A673 (cell line): ENCODE measurements at regions not wholly inside any gene's neighbourhood (a gene's known extent, or its start where the extent isn't known, plus 50 kb on each side); places are given as distances from the start of the nearest gene placed in this dataset.

ENCODE experiments used
- BruUV-seq: library from RNA; stranded (reverse); fragments of 400-500 nt; replicated peaks from 2 replicates; lab custom pipeline; 2021; lab: Mats Ljungman, UMichigan
- CTCF ChIA-PET: fragments of 300-600 bp; sonication (Branson Sonifier 250); formaldehyde crosslinking; loops from one replicate; lab custom pipeline; 2022; ENCODE audit warnings: antibody characterized with exemption; lab: Charles Lee
- POLR2A ChIA-PET: fragments of 300-600 bp; sonication (Branson Sonifier 250); formaldehyde crosslinking; loops from one replicate; lab custom pipeline; 2022; ENCODE audit warnings: antibody characterized with exemption; ENCODE audit not compliant: low non-redundant PET; lab: Charles Lee
- DNase-seq: peaks from one replicate; pipeline ENCODE4 v3.0.0-alpha.2; 2015; ENCODE audit warnings: low spot score
- H3K27ac ChIP-seq: fragments of 200-600 bp; sonication (generic); 2 replicates; pipeline ENCODE4 v1.5.1; 2016; ENCODE audit warnings: mixed run types, low read depth, mild to moderate bottlenecking, mixed read lengths, antibody characterized with exemption, low read length; ENCODE audit not compliant: poor library complexity, severe bottlenecking
- H3K27me3 ChIP-seq: fragments of 200-600 bp; sonication (generic); replicated peaks from 2 replicates; pipeline ENCODE4 v1.6.1; 2017; ENCODE audit warnings: mixed run types, low read depth, mild to moderate bottlenecking, mixed read lengths, antibody characterized with exemption, low read length; ENCODE audit not compliant: insufficient read depth, poor library complexity
- H3K36me3 ChIP-seq: fragments of 200-600 bp; sonication (generic); 2 replicates; pipeline ENCODE4 v1.6.1; 2016; ENCODE audit warnings: mixed run types, mild to moderate bottlenecking, mixed read lengths, antibody characterized with exemption, low read length; ENCODE audit not compliant: insufficient read depth, poor library complexity, severe bottlenecking
- H3K4me1 ChIP-seq: fragments of 200-600 bp; sonication (generic); 2 replicates; pipeline ENCODE4 v1.6.1; 2017; ENCODE audit warnings: mixed run types, mild to moderate bottlenecking, mixed read lengths, antibody characterized with exemption, low read length; ENCODE audit not compliant: insufficient read depth, poor library complexity, severe bottlenecking
- H3K4me3 ChIP-seq: fragments of 200-600 bp; sonication (generic); 2 replicates; pipeline ENCODE4 v1.5.1; 2016; ENCODE audit warnings: low read depth, mixed run types, mild to moderate bottlenecking, mixed read lengths, low read length; ENCODE audit not compliant: poor library complexity, severe bottlenecking
- H3K9me3 ChIP-seq: fragments of 200-600 bp; sonication (generic); 2 replicates; pipeline ENCODE4 v1.6.1; 2016; ENCODE audit warnings: mixed run types, low read depth, mild to moderate bottlenecking, mixed read lengths, antibody characterized with exemption, low read length; ENCODE audit not compliant: poor library complexity, severe bottlenecking
- EZH2 ChIP-seq: fragments of 200-600 bp; sonication (generic); IDR thresholded peaks from 2 replicates; pipeline ENCODE4 v1.6.1; 2017; ENCODE audit warnings: borderline replicate concordance, low read depth, mild to moderate bottlenecking, mixed read lengths, antibody characterized with exemption, low read length; ENCODE audit not compliant: poor library complexity, severe bottlenecking
- intact Hi-C: fragments of 100-400 bp; cut with micrococcal nuclease; formaldehyde crosslinking; loops from one replicate; pipeline ENCODE4 v1.10.0; 2022; ENCODE audit not compliant: unreplicated experiment
- TF ChIP-seq, protein P1 (sequence below): fragments of 300-800, 200-600 bp; sonication (generic); conservative IDR thresholded peaks from 2 replicates; pipeline ENCODE4 v1.5.1; 2017; ENCODE audit warnings: low read depth, mild to moderate bottlenecking, antibody characterized with exemption, low read length, moderate library complexity, mixed read lengths

DNA sequence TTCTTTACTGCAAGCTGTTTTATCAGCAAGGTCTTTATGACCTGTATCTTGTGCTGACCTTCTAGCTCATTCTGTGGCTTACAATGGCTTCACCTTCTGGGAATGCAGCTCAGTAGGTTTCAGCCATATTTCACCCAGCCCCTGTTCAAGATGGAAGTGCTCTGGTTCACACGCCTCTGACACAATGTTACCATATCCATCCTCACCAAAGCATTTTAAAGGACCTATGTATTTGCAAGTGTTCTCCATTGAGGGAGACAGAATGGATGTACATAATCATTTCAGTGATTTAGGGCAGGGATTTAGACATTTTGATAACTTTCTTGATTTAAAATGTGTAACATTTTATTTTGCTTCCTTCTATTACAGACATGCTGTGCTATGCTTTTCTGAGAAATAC, 182.3 kb upstream of the FN1 start:
- DNase-seq, result no peak
- ChIA-PET CTCF (no interaction called here), POLR2A (no interaction called here)
- TF ChIP-seq, protein P1, sequence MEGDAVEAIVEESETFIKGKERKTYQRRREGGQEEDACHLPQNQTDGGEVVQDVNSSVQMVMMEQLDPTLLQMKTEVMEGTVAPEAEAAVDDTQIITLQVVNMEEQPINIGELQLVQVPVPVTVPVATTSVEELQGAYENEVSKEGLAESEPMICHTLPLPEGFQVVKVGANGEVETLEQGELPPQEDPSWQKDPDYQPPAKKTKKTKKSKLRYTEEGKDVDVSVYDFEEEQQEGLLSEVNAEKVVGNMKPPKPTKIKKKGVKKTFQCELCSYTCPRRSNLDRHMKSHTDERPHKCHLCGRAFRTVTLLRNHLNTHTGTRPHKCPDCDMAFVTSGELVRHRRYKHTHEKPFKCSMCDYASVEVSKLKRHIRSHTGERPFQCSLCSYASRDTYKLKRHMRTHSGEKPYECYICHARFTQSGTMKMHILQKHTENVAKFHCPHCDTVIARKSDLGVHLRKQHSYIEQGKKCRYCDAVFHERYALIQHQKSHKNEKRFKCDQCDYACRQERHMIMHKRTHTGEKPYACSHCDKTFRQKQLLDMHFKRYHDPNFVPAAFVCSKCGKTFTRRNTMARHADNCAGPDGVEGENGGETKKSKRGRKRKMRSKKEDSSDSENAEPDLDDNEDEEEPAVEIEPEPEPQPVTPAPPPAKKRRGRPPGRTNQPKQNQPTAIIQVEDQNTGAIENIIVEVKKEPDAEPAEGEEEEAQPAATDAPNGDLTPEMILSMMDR, result no peak
- no peak for TF ChIP-seq EZH2
- intact Hi-C loops, result no loop called here
- Histone ChIP-seq H3K4me3 (no peak overlapping the region), H3K36me3 (no peaks in the 10 kb centered on the region), H3K27me3 (no peaks in the 10 kb centered on the region), H3K27ac (no peak overlapping the region), H3K9me3 (no peaks in the 10 kb centered on the region), H3K4me1 (peaks cover 18% of the 10 kb centered on the region)
- no TSS peak for BruUV-seq

DNA sequence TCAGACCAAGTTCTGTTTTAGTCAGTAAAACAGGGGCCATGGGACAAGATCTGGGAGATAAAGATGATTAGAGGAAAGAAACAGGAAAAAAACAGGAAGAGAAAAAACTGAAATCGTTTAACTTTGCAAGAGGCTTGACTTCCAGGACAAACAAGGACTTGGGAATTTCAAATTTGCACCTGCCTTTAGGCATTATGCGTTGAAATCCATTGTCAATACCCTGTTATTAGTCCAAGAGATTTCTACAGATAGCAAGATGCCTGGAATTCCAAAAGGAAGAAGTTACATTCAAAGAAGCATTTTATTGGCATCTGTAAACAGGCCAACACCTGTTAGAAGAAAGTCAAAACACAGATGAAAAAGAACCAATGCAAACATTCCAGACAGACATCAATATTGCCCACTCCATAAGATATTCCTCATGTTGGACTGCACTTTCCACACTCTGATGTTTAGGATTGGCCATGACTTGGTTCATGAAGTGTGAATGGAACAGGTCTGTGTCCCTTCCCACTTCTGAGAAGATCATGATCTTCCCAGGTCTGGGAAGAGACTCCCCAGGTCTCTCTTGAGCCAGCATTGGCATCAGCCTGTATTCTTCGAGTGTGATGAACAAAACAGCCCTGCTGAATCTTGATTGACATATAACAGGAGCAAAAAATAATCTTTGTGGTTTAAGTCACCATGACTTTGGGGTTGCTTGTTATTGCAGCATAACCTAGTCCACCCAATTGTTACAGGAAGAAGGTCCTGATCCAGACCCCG, 181.4 kb upstream of the FN1 start:
- TF ChIP-seq, protein P1, result no peak
- no peak for TF ChIP-seq EZH2
- no peak overlapping the region for H3K4me3 ChIP-seq
- intact Hi-C loops, result no loop called here
- H3K36me3 ChIP-seq, result no peaks in the 10 kb centered on the region
- H3K4me1 ChIP-seq, result peaks cover 18% of the 10 kb centered on the region
- no peaks in the 10 kb centered on the region for H3K27me3 ChIP-seq
- ChIA-PET CTCF (no interaction called here), POLR2A (no interaction called here)
- no peak for DNase-seq
- BruUV-seq, result no TSS peak
- no peaks in the 10 kb centered on the region for H3K9me3 ChIP-seq
- no peak overlapping the region for H3K27ac ChIP-seq

DNA sequence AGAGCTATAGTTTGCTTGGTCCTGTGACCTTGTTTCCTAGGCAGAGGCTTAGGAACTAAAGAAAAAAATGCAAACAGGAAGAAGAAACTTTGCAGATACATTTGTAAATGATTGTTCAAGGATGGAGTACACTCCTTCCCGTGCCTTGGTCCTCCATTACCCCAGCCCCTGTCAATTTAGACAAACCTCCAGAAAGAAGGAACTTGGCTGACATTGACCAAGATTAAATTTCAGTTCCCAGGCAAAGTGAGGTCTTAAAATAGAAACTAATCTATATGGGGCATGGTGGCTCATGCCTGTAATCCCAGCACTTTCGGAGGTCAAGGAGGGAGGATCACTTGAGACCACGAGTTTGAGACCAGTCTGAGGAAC, 179.9 kb upstream of the FN1 start:
- Histone ChIP-seq H3K4me3 (no peak overlapping the region), H3K4me1 (peaks cover 18% of the 10 kb centered on the region), H3K36me3 (no peaks in the 10 kb centered on the region), H3K9me3 (no peaks in the 10 kb centered on the region), H3K27ac (no peak overlapping the region), H3K27me3 (no peaks in the 10 kb centered on the region)
- TF ChIP-seq EZH2, result no peak
- TF ChIP-seq, protein P1, result no peak
- ChIA-PET POLR2A (no interaction called here), CTCF (no interaction called here)
- no peak for DNase-seq
- intact Hi-C loops, result no loop called here
- no TSS peak for BruUV-seq
